ENCODE measurements at regions not wholly inside any gene's neighbourhood (a gene's known extent, or its start where the extent isn't known, plus 50 kb on each side); places are given as distances from the start of the nearest gene placed in this dataset.

DNA sequence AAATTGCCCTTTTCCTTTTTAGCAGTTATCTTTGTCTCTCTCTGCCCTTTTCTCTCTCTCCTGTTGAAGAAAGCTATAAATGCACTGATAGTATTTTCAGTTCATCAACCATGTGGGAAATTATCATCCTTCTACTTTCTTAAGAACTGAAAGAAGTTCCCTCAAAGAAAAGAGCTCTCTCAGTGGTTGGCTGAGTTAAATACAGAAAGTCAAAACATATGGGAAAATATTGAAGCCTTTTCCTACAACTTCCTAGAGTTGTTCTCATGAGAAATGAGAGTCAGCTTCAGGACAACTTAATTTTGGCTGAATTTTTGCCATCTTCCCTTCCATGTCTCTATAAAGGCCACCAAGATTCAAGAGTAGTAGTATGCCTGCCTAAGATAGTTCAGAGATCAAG is 96.7 kb downstream of the NFKBIZ start:
- DNase-seq, result no peak
- Histone ChIP-seq H3K4me3 (ENCODE audit: low read depth, low read length) (no peak overlapping the region), H3K27ac (no peak overlapping the region), H3K9me3 (ENCODE audit: severe bottlenecking) (no peaks in the 10 kb centered on the region), H3K36me3 (no peaks in the 10 kb centered on the region), H3K27me3 (ENCODE audit: insufficient read depth, low read depth, severe bottlenecking) (no peaks in the 10 kb centered on the region)
- no peak for TF ChIP-seq CTCF (IDR thresholded peaks at IDR 0.05; ENCODE audit: low read depth, low read length)

DNA sequence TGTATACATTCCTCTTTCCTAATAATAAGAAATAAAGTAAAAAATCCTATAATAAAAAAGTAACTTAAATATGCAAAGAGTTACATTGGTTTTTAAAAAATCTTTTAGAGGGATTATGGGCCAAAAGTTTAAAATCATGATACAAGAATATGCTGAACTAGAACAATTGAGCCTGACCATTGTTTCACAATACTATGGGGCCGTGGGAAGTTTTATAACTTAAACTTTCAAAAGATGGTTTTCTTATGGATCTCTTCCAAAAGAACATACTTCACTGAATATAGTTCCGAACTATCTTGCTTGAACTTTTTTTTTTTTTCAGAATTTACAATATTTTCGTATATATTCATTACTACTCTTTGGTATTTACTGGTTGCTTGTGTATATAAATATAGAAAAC is 97.6 kb downstream of the NFKBIZ start:
- Histone ChIP-seq H3K36me3 (no peaks in the 10 kb centered on the region), H3K27ac (no peak overlapping the region), H3K4me3 (ENCODE audit: low read depth, low read length) (no peak overlapping the region), H3K27me3 (ENCODE audit: insufficient read depth, low read depth, severe bottlenecking) (no peaks in the 10 kb centered on the region), H3K9me3 (ENCODE audit: severe bottlenecking) (no peaks in the 10 kb centered on the region)
- DNase-seq, result no peak
- TF ChIP-seq CTCF (IDR thresholded peaks at IDR 0.05; ENCODE audit: low read depth, low read length), result no peak

DNA sequence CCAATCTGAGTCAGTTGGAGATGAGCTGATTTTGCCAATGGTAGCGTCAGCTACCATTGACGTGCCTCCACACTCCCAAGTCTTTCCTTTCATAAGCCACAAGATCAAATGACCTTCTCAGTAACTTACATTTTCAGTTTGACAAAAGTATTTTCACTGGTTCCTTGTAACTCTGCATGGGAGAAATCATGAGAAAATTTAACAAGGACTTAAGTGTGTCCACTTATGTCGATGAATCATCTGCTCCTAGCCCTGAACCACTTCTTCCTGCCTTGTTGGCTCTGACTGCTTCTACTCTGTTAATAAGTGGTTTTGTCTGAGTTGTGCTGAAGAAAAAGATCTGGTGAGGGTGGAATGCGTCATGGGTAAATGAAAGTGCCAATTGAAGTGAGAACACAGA is 101.2 kb downstream of the NFKBIZ start:
- no peak for DNase-seq
- Histone ChIP-seq H3K4me3 (ENCODE audit: low read depth, low read length) (no peak overlapping the region), H3K27ac (no peak overlapping the region), H3K36me3 (no peaks in the 10 kb centered on the region), H3K9me3 (ENCODE audit: severe bottlenecking) (no peaks in the 10 kb centered on the region), H3K27me3 (ENCODE audit: insufficient read depth, low read depth, severe bottlenecking) (no peaks in the 10 kb centered on the region)
- no peak for TF ChIP-seq CTCF (IDR thresholded peaks at IDR 0.05; ENCODE audit: low read depth, low read length)

GRCh38 chr3:101950985-101951733 is 101.8 kb downstream of the NFKBIZ start:
- no peak for DNase-seq
- Histone ChIP-seq H3K27me3 (ENCODE audit: insufficient read depth, low read depth, severe bottlenecking) (no peaks in the 10 kb centered on the region), H3K27ac (no peak overlapping the region), H3K9me3 (ENCODE audit: severe bottlenecking) (no peaks in the 10 kb centered on the region), H3K36me3 (no peaks in the 10 kb centered on the region), H3K4me3 (ENCODE audit: low read depth, low read length) (no peak overlapping the region)
- no peak for TF ChIP-seq CTCF (IDR thresholded peaks at IDR 0.05; ENCODE audit: low read depth, low read length)

DNA sequence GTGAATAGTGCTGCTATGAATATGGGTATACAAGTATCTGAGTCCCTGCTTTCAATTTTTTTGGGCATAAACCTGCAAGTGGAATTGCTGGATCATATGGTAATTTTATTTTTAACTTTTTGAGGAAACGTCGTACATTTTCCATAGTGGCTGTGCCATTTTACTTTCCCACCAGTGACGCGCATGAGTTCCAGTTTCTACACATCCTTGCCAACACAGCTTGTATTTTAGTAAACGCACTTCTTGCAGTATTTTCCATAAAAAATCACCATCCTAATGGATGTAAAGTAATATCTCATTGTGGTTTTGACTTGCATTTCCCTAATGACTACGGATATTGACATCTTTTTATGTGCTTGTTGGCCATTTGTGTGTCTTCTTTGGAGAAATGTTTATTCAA is 105.0 kb downstream of the NFKBIZ start:
- DNase-seq, result no peak
- TF ChIP-seq CTCF (IDR thresholded peaks at IDR 0.05; ENCODE audit: low read depth, low read length), result no peak
- H3K27ac ChIP-seq, result no peak overlapping the region
- H3K4me3 ChIP-seq (ENCODE audit: low read depth, low read length), result no peak overlapping the region
- no peaks in the 10 kb centered on the region for H3K9me3 ChIP-seq (ENCODE audit: severe bottlenecking)
- no peaks in the 10 kb centered on the region for H3K27me3 ChIP-seq (ENCODE audit: insufficient read depth, low read depth, severe bottlenecking)
- no peaks in the 10 kb centered on the region for H3K36me3 ChIP-seq

DNA sequence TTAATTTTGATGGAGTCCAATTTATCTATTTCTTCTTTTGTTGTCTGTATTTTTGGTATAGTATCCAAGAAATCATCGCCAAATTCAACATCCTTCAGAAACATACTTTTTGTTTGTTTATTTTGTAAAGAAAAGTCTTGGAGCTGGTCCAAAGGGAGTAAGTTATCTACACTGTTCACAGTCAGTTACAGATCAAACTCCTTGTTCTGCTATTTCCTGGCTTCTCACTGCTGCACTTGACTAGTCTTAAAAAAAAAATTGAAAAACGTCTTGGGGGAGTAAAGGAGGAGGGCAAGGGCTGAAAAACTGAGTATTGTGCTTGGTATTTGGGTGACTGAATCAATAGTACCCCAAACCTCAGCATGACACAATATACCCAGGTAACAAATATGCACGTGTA is 105.6 kb downstream of the NFKBIZ start:
- Histone ChIP-seq H3K9me3 (ENCODE audit: severe bottlenecking) (no peaks in the 10 kb centered on the region), H3K27me3 (ENCODE audit: insufficient read depth, low read depth, severe bottlenecking) (no peaks in the 10 kb centered on the region), H3K4me3 (ENCODE audit: low read depth, low read length) (no peak overlapping the region), H3K27ac (no peak overlapping the region), H3K36me3 (no peaks in the 10 kb centered on the region)
- TF ChIP-seq CTCF (IDR thresholded peaks at IDR 0.05; ENCODE audit: low read depth, low read length), result no peak
- no peak for DNase-seq
